ENCODE measurements at regions not wholly inside any gene's neighbourhood (a gene's known extent, or its start where the extent isn't known, plus 50 kb on each side); places are given as distances from the start of the nearest gene placed in this dataset.
A peak's percentile ranks its signal among the peaks of the same experiment; 100 is the strongest.
"Not testable (repeated sequence)": the region's sequence is repeated elsewhere in the genome, so short reads cannot be mapped to it uniquely, and the experiment has no call there.

- not testable (repeated sequence) for DNase-seq (ENCODE audit: low spot score)
These were observed 133.1 kb downstream of the CENPC start for GRCh38 chr4:67412153-67412712.

GRCh38 chr4:67403342-67403741, 142.0 kb downstream of the CENPC start:
- no peak for DNase-seq (ENCODE audit: low spot score)

- no peak for DNase-seq (ENCODE audit: low spot score)
These were observed 143.4 kb downstream of the CENPC start for GRCh38 chr4:67401902-67402301.

- DNase-seq (ENCODE audit: low spot score): no peak
These were observed 147.4 kb downstream of the CENPC start for GRCh38 chr4:67397931-67398330.

GRCh38 chr4:67397031-67397430, 148.3 kb downstream of the CENPC start:
- no peak for DNase-seq (ENCODE audit: low spot score)

GRCh38 chr4:67396008-67396407, 149.3 kb downstream of the CENPC start:
- no peak for DNase-seq (ENCODE audit: low spot score)

- no peak for DNase-seq (ENCODE audit: low spot score)
These were observed 150.4 kb downstream of the CENPC start for GRCh38 chr4:67394879-67395278.

- DNase-seq (ENCODE audit: low spot score): peak; percentile 47
These were observed 151.5 kb downstream of the CENPC start for GRCh38 chr4:67393699-67394281.

- DNase-seq (ENCODE audit: low spot score): no peak
These were observed 152.3 kb downstream of the CENPC start for GRCh38 chr4:67393007-67393406.

- DNase-seq (ENCODE audit: low spot score): not testable (repeated sequence)
These were observed 163.9 kb downstream of the CENPC start for GRCh38 chr4:67381406-67381804.

- DNase-seq (ENCODE audit: low spot score): not testable (repeated sequence)
These were observed 164.4 kb downstream of the CENPC start for GRCh38 chr4:67380702-67381405.

GRCh38 chr4:67380154-67380553, 165.1 kb downstream of the CENPC start:
- DNase-seq (ENCODE audit: low spot score): no peak

- DNase-seq (ENCODE audit: low spot score): no peak
These were observed 170.0 kb downstream of the CENPC start for GRCh38 chr4:67375291-67375690.

GRCh38 chr4:67371615-67372014, 173.7 kb downstream of the CENPC start:
- no peak for DNase-seq (ENCODE audit: low spot score)

- DNase-seq (ENCODE audit: low spot score): peak; percentile 94
These were observed 178.9 kb downstream of the CENPC start for GRCh38 chr4:67366311-67366861.

GRCh38 chr4:67365661-67366245, 179.6 kb downstream of the CENPC start:
- no peak for DNase-seq (ENCODE audit: low spot score)

GRCh38 chr4:67355806-67356205, 189.5 kb downstream of the CENPC start:
- DNase-seq (ENCODE audit: low spot score): no peak

- no peak for DNase-seq (ENCODE audit: low spot score)
These were observed 198.6 kb downstream of the CENPC start for GRCh38 chr4:67346654-67347053.

- no peak for DNase-seq (ENCODE audit: low spot score)
These were observed 200.5 kb downstream of the CENPC start for GRCh38 chr4:67344594-67345380.

GRCh38 chr4:67343199-67343598, 202.1 kb downstream of the CENPC start:
- no peak for DNase-seq (ENCODE audit: low spot score)

GRCh38 chr4:67342291-67342690, 203.0 kb downstream of the CENPC start:
- DNase-seq (ENCODE audit: low spot score): no peak

GRCh38 chr4:67333664-67334063, 211.6 kb downstream of the CENPC start:
- DNase-seq (ENCODE audit: low spot score): no peak

Data from COLO829 (cell line).